Osteocyte (in vitro differentiated cells): ENCODE measurements at regions not wholly inside any gene's neighbourhood (a gene's known extent, or its start where the extent isn't known, plus 50 kb on each side); places are given as distances from the start of the nearest gene placed in this dataset.
A peak's percentile ranks its signal among the peaks of the same experiment; 100 is the strongest.
"Not testable (repeated sequence)": the region's sequence is repeated elsewhere in the genome, so short reads cannot be mapped to it uniquely, and the experiment has no call there.

Experiments
- DNase-seq: peaks from one replicate; pipeline ENCODE4 v3.0.0; 2021; ENCODE audit warnings: mixed read lengths; ENCODE audit not compliant: unreplicated experiment; ENCODE audit errors: extremely low spot score
- H3K27ac Mint-ChIP-seq: one replicate; pipeline ENCODE4 v1.8.0; 2021; ENCODE audit warnings: mild to moderate bottlenecking, mixed read lengths; ENCODE audit not compliant: unreplicated experiment
- H3K27me3 Mint-ChIP-seq: one replicate; pipeline ENCODE4 v1.8.0; 2021; ENCODE audit warnings: mixed read lengths; ENCODE audit not compliant: unreplicated experiment
- H3K36me3 Mint-ChIP-seq: one replicate; pipeline ENCODE4 v1.8.0; 2021; ENCODE audit warnings: mixed read lengths; ENCODE audit not compliant: unreplicated experiment
- H3K4me1 Mint-ChIP-seq: one replicate; pipeline ENCODE4 v1.8.0; 2021; ENCODE audit warnings: mixed read lengths; ENCODE audit not compliant: unreplicated experiment
- H3K4me3 Mint-ChIP-seq: one replicate; pipeline ENCODE4 v1.8.0; 2021; ENCODE audit warnings: mild to moderate bottlenecking, moderate library complexity, mixed read lengths; ENCODE audit not compliant: unreplicated experiment
- H3K9me3 Mint-ChIP-seq: one replicate; pipeline ENCODE4 v1.8.0; 2021; ENCODE audit warnings: mixed read lengths; ENCODE audit not compliant: unreplicated experiment
- CTCF ChIP-seq: fragments of 200-600 bp; sonication (generic); IDR thresholded peaks from 2 replicates; pipeline ENCODE4 v1.5.0; 2021; ENCODE audit warnings: antibody characterized with exemption, mild to moderate bottlenecking, moderate library complexity

GRCh38 chr17:70588003-70588402 lies 418.7 kb downstream of the KCNJ2 start:
- no peaks in the 10 kb centered on the region for H3K36me3 Mint-ChIP-seq
- DNase-seq = no peak
- no peak overlapping the region for H3K4me3 Mint-ChIP-seq
- H3K27me3 Mint-ChIP-seq = no peaks in the 10 kb centered on the region
- TF ChIP-seq CTCF = no peak
- H3K27ac Mint-ChIP-seq = no peak overlapping the region
- H3K4me1 Mint-ChIP-seq = peaks cover 6% of the 10 kb centered on the region
- peaks cover 5% of the 10 kb centered on the region for H3K9me3 Mint-ChIP-seq

- no peak for TF ChIP-seq CTCF
- no peak overlapping the region for H3K4me3 Mint-ChIP-seq
- no peaks in the 10 kb centered on the region for H3K27me3 Mint-ChIP-seq
- no peaks in the 10 kb centered on the region for H3K4me1 Mint-ChIP-seq
- no peaks in the 10 kb centered on the region for H3K36me3 Mint-ChIP-seq
- no peak for DNase-seq
- no peak overlapping the region for H3K27ac Mint-ChIP-seq
- no peaks in the 10 kb centered on the region for H3K9me3 Mint-ChIP-seq
Observed at GRCh38 chr17:70597774-70598173, 428.4 kb downstream of the KCNJ2 start.

GRCh38 chr17:70599198-70599597 lies 429.9 kb downstream of the KCNJ2 start:
- no peak for DNase-seq

GRCh38 chr17:70599945-70600344 lies 430.6 kb downstream of the KCNJ2 start:
- H3K27ac Mint-ChIP-seq, H3K4me1 Mint-ChIP-seq, H3K4me3 Mint-ChIP-seq, H3K27me3 Mint-ChIP-seq, H3K9me3 Mint-ChIP-seq, H3K36me3 Mint-ChIP-seq, DNase-seq: not testable (repeated sequence)

More at GRCh38 chr17:70599198-70599597, 429.9 kb downstream of the KCNJ2 start:
- H3K4me3 Mint-ChIP-seq = no peak overlapping the region
- TF ChIP-seq CTCF = no peak
- H3K9me3 Mint-ChIP-seq = no peaks in the 10 kb centered on the region
- no peaks in the 10 kb centered on the region for H3K36me3 Mint-ChIP-seq
- H3K27me3 Mint-ChIP-seq = no peaks in the 10 kb centered on the region
- no peaks in the 10 kb centered on the region for H3K4me1 Mint-ChIP-seq
- no peak overlapping the region for H3K27ac Mint-ChIP-seq

- TF ChIP-seq CTCF = no peak
- DNase-seq = no peak
- H3K36me3 Mint-ChIP-seq = no peaks in the 10 kb centered on the region
Observed at GRCh38 chr17:70603226-70603625, 433.9 kb downstream of the KCNJ2 start.

GRCh38 chr17:70604854-70605253 lies 435.5 kb downstream of the KCNJ2 start:
- Mint-ChIP-seq H3K36me3 (no peaks in the 10 kb centered on the region), H3K27me3 (no peaks in the 10 kb centered on the region)

More at GRCh38 chr17:70603226-70603625, 433.9 kb downstream of the KCNJ2 start:
- no peaks in the 10 kb centered on the region for H3K27me3 Mint-ChIP-seq
- H3K9me3 Mint-ChIP-seq = no peaks in the 10 kb centered on the region
- no peak overlapping the region for H3K27ac Mint-ChIP-seq
- no peak overlapping the region for H3K4me3 Mint-ChIP-seq
- H3K4me1 Mint-ChIP-seq = no peaks in the 10 kb centered on the region

More at GRCh38 chr17:70604854-70605253, 435.5 kb downstream of the KCNJ2 start:
- H3K4me1 Mint-ChIP-seq = no peaks in the 10 kb centered on the region
- DNase-seq = no peak
- no peak overlapping the region for H3K27ac Mint-ChIP-seq
- no peaks in the 10 kb centered on the region for H3K9me3 Mint-ChIP-seq
- peak; percentile 11 for TF ChIP-seq CTCF
- H3K4me3 Mint-ChIP-seq = no peak overlapping the region
